HG02571 (cell line): ENCODE measurements at regions not wholly inside any gene's neighbourhood (a gene's known extent, or its start where the extent isn't known, plus 50 kb on each side); places are given as distances from the start of the nearest gene placed in this dataset.

Experiments used
- ATAC-seq: cut with Tn5 transposase; IDR thresholded peaks from one replicate; pipeline ENCODE4 v1.9.1; 2021; ENCODE audit warnings: mild to moderate bottlenecking, moderate library complexity; ENCODE audit not compliant: unreplicated experiment

DNA sequence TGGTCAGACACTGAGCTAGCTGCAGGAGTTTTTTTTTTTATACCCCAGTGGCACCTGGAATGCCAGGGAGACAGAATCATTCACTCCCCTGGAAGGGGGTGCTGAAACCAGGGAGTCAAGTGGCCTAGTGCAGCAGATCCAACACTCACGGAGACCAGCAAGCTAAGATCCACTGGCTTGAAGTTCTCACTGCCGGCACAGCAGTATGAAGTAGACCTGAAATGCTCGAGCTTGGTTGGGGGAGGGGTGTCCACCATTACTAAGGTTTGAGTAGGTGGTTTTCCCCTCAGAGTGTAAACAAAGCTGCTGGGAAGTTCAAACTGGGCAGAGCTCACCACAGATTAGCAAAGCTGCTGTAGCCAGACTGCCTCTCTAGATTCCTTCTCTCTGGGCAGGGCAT lies 537.9 kb upstream of the LCORL start:
- ATAC-seq: no peak

DNA sequence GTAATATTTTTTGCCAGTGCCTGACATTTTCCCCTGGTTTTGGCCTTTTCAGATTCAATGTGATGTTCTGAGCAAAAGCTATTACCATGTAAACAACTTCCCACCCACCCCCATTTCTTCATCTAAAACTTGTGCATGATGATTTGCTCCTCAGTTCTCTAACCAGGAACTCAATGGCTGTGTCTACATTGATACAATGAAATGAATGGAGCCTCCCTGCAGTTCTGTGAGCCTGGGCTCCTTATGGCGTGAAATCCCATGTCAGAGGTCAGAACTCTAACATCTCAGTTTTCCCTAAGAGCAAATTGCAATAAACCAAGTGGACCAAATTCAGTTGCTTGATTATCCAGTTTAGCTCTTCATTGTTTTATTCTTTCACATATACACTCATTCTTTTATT lies 534.8 kb upstream of the LCORL start:
- ATAC-seq: no peak

DNA sequence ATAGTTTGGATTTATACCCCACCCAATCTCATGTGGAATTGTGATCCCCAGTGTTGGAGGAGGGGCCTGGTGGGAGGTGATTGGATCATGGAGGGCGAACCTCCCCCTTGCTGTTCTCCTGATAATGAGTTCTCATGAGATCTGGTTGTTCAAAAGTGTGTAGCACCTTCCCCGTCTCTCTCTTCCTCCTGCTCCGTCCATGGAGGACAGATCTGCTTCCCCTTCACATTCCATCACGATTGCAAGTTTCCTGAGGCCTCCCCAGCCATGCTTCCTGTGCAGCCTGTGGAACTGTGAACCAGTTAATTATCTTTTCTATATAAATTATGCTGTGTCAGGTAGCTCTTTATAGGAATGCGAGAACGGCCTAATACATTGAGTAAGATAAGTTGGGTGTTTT lies 518.8 kb upstream of the LCORL start:
- no peak for ATAC-seq

DNA sequence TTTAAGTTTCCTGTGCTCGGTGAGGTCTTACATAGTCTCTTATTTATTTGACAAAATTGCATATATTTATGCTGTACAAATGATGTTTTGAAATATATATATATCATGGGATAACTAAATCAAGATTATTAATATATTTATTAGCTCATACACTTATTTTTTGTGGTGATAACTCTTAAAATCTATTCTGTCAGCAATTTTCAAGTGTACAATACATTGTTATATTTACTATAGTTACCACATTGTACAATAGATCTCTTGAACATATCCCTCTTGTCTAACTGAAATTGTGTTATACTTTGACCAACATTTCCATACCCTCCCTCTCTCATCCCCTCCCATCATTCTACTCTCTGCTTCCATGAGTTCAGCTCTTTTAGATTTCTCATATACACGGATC lies 516.6 kb upstream of the LCORL start:
- ATAC-seq: no peak

DNA sequence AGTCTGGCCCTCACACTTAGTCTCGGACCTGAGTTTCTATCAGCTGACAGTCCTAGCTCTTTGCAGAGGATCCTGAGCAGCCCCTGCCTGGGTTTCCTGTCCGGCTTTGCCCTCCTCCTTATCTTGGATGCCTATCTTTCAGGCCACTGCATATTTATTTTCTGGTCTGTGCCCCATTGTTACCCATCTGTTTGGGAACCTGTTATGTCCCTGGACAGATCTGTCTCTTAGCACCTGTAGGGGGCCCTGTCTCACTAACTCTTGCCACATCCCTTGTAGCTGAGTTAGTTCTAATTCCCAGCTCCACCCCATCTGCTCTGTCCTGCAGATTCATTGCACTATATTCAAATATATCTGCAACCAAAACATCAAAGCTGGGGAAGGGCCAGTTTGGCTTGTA lies 514.9 kb upstream of the LCORL start:
- ATAC-seq: no peak

DNA sequence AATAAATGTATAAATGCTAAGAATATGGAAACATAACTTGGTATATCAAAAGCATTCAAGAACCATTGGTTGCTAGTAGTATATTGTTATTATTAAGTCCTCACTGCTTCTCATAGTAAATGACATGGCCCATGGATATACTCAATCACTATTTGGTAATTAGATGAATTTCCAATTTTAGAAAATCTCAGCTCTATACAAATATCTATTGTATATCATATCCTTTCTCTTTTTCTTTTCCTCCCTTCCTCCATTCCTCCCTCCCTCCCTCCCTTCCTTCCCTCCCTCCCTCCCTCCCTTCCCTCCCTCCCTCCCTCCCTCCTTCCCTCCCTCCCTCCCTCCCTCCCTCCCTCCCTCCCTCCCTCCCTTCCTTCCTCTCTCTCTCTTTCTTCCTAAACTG lies 514.4 kb upstream of the LCORL start:
- no peak for ATAC-seq

DNA sequence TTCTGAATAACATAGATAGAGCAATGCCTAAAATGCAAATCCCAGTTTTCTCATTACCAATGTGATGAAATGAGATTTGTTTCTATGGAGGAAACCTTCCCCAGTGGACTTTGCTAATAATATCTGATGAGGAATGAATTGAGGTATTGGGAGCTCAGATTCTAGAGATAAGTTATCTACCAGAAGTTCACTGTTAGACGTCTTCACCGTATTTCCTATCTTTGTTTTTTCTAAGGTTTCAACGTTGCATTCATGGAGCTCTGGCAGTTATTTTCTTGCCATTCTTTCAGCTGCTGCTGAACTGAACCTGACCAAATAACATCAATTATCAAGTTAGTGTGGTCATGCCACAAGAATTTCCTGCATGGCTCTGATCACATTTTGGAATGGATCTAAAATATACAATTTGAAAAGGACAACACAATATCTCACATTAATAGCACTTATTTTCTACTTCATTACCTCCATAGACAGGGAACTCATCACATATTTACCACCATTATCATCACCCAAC lies 511.8 kb upstream of the LCORL start:
- no peak for ATAC-seq

DNA sequence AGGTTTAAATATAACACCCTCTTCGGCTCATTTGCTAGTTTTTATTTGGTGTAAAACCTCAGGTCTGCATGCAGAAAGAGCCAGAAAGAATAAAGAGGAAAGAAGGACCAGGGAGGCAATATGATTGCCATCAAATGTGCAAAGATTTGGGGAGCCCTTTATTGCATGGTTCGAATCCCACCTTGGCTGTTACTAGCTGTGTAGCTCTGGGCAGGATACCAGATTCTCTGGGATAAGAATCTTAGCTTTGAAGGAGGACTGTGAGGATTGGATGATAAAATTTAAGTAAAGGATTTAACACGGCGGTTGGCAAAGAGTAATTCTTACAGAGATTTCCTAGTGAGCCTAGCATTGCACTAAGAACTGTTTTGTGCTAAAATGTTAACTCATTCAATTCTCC lies 510.2 kb upstream of the LCORL start:
- no peak for ATAC-seq

DNA sequence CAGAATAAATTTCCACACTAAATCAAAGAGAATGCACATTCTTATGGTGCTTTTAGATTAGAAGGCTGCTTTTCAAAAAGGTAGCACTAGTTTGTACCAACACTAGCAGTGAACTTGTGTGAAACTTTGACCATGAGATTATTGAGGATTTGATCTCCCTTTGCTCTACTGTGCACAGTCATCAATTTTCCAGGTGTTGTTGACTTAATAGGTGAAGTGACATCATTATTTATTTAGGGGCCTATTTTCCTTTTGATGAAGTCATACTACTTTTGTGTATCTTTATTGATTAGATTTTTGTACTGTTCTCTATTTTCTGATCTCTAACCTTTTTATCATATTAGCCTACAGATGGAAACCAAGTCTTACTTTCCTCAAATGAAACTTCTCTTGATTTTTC lies 507.9 kb upstream of the LCORL start:
- no peak for ATAC-seq

DNA sequence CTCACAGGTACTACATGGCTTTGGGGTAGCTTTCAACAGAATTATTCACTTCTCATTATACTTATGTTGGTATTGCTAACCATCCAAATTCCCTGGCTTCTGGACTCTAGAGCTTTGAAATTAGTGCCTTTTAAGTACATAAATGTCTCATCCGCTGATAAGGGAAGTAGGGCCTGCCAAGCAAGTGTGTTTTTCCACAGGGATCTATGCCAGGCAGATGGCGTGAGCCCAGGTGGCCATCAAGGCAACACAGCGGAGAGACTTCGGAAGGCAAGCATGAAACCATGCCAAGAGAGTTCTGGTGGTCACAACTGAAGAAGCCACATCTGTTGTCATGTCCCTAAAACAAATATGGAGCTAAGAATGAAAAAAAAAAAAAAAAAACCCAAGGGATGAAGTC lies 503.1 kb upstream of the LCORL start:
- no peak for ATAC-seq

DNA sequence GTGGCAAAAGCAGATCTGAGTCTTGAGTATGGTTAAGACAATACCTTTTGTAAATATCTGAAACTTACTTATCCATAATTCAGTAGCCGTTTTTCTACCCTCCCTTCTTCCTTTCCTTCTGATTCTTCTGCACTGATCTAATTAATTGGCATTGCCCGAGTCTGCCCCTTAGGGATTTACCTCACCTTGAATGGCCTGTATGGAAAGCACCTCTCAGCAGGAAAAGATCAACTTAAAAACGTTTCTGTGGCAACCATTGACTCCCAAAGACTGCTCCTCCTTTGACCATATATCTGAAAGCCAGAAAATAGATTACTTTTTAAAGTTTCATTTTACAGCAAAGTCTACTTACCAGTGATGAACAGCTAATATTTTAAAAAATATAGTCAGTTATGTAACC lies 496.5 kb upstream of the LCORL start:
- no peak for ATAC-seq

DNA sequence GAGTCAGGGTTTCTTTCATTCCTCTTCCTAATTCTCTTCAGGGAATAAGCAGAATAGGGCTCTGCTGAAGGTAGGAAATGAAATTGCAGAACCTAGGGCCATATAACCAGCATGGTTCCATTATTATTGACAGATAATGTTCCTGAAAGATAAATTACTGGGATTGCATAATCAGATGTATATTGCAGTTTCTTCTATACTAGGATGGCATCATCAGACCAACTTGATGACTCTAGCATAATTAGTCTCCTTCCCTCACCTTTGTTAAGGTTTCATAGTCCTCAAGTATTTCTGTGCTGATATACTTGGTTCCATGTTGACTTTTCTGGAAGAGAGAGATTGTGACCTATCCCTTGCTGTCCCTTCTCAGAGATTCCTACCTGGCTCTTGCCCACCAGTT lies 492.3 kb upstream of the LCORL start:
- no peak for ATAC-seq

DNA sequence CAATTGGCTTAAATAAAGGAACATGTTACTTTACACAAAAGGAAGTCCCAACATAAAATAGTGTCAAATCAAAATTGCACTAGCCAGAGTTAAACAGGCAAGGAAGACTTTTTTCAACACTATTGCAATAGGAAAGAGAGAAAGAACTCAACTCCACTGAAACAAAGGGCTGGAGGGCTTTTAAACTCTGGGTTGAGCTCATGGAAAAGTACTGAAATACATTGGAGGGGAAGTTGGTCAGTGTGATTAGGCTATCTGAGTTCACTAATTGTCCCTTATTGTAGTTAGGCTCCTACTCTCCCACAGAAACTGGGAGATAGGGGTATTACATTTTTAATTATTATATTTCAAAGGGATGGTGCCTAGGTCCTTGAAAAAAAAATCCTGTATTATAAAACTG lies 491.2 kb upstream of the LCORL start:
- ATAC-seq: no peak

DNA sequence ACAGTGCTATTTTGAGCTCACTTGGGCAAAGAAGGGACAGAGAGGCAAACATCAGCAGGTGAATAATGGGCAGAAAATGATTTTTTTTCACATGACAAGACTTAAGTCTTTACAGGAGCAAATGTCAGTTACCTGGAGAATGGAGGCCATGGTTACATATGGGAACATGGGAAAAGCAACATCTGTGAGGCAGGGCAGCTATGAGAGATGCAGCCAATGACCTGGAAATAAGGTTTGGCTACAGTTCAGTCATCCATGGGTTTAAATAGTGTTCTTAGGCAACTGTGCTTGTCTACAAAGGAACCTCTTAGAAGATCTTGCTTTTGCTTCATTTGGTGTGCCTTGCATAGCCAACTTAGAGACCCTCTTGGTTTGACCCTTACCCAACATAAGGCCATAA lies 490.2 kb upstream of the LCORL start:
- ATAC-seq: no peak

DNA sequence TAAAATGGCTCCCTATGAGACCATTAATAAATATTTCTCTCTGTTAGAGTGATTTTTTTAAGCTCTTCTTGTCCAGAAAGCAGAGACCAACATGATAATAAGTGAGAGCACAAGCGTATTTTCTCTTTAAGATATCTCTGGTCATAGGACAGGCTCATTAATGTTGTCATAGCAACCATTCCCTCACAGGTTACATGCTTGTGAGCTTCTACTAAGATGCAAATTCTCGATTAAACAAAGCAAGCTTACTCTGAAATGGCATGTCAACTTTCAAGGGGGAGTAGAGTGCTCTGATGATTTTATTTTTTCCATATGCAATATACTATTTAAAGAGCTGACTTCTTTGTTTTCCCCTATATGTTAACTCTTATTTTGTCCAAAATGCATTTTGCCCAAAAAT lies 487.2 kb upstream of the LCORL start:
- no peak for ATAC-seq

DNA sequence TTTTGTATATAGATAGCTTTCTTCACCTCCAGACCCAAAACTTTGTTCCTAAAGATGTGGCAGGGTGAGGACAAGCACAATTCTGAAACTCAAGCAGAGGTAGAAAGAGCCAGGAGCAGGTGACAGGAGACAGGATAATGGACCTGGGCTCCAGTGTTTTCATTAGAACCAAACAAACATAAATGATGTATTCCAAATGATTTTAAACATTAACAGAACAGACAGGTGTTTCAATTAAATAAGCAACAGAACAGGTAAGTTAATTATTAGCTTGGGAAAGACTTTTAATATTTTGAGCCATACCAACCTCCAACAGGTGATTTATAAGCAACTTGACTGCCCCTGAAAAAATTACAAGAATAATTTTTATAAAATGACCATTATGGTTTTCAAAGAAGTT lies 459.4 kb upstream of the LCORL start:
- no peak for ATAC-seq

DNA sequence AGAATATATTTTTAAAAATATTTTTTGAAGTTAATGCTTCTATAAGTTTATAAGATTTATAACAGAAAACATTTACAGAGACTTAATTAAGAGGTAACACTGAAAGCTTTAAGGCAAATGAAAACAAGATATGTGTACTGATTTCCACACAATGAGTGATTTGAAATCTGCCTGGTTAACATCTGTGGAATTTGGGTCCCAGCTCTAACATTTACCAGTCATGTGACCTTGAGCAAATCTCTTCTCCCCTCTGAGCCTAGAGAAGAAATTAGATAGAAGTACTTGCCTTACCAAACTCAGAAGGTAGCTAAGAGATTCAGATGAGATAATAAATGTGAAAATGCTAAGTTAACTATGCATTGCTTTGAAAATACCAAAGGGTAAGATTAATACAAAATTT lies 458.8 kb upstream of the LCORL start:
- no peak for ATAC-seq

DNA sequence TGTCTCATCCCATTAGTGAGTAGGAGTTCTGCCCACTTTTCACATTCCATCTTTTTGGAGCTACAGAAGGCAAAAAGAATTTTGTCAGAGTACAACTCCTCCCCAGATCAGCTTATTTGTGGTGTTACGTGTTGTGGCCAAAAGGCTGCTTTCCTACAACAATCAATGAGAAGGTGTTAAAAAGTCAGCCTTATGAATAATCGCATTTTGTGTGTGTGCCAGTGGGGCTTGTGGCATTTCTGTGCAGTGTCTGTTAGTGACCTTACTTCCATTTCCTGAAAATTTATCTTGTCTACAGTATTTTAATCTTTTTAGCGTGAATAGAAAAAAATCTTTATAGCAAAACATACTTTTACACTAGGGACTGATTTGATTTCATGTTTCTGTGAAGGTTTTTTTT lies 458.3 kb upstream of the LCORL start:
- ATAC-seq: no peak

DNA sequence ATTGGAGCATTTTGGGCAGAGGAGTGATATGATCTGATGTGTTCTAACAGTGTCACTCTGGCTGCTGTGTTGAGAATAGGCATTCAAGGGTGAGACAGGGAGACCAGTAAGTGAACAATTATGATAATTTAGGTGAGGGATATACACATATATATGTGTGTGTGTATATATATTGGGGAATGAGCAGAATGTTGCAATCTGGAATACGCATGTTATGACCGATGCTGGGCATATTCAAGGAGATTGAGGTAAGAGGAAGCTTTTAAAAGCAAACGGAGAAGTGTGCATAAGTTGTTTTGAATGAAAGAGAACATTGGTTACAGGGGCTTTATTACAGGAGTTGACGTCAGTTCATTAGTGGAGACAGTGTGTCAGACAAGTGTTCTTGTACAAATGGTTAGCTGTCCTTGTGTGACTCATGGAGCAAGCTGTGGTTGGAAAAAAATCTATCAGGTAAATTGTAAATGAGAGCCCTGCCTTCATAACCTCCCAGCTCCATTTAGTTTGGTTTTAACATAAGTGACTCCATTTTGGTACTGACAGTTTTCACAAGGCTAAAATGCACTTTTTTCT lies 442.5 kb upstream of the LCORL start:
- ATAC-seq: no peak

DNA sequence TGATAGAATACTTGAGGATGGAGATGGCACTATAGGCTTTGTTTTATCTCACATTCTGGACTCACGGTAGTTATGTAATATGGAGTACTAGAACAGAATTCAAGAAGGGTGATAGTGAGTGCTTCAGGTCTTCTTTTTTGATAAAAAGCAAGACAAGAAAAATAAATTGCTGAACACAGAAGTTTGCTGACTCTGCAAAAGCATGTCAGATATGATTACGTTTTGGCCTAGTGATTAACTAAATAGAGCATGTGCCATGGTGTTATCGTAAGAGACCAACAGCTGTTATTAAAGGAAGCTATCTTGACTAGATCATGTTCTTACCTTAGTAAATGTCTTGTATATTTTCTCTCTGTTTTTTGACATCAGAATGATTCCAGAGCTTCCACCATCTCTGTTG lies 436.9 kb upstream of the LCORL start:
- ATAC-seq: no peak

DNA sequence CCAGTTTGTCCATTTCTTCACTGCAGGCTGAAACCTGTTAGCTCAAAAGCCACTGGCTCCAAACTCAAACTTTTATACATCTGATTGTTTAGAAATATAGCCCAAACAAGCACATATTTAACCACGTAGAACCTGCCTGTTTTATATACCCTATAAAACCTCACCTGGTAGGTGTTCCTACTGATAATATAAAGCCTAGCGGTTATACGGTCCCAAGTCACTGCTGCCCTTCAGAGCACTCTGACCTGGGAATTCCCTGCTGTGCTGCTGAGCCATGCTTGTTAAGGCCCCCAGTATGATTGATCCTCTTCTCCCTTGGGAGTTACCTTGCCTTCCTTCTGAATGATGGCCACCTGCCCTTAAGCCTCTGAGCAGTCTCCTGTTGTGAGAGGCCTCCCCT lies 432.8 kb upstream of the LCORL start:
- ATAC-seq: no peak

DNA sequence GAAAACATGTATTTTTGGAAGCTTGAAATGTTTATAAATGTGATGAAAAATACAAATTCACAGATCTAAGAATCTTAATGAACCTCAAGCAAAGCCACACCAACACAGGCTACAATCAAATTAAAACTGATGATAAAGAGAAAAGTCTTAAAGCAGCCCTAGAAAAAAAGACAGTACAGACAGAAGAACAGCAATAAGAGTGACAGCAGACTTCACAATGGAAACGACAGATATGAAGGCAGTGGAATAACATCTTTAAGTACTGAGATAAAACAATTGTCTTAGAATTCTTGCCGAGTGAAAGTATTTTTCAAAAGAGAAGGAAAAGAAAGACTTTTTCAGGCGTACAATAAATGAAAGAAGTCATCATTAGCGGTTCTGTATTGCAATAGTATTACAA lies 423.6 kb upstream of the LCORL start:
- no peak for ATAC-seq

DNA sequence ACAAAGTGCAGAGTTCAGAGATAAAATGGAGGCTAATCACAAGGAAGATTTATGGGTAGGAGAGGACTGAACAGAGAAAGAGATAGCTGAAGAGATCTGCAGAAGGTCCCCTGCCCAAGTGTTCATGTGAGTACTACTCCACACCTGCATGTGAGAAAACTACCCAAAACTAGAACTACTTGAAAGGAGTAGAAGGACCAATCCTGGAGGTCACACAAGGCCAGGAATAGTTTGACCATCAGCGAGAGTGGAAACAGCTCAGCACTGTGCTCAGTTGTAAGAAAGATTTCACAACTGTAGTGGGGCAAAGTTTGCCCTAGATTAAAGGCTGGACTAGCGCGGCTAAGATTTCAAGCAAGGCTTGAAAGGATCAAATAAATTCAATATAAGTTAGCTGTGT lies 422.7 kb upstream of the LCORL start:
- ATAC-seq: no peak

DNA sequence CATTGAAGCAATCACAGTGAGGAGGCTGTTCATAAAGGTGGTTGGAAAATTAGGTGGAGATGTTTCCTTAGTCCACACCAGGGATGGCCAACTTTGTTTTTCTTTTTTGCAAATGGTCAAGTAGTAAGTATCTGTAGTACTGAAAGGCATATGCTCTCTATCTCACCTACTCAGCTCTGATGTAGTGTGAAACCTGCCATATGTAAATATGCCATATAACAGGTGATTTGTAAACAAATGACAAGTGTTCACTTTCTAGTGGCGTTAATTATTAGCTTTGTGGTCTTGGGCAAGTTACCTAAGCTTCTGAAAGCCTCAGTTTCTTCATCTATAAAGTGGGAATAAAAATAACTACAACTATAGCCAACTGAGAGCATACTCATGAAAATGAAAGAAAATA lies 421.4 kb upstream of the LCORL start:
- ATAC-seq: no peak
